GM10266 (cell line): ENCODE measurements at regions not wholly inside any gene's neighbourhood (a gene's known extent, or its start where the extent isn't known, plus 50 kb on each side); places are given as distances from the start of the nearest gene placed in this dataset.

Experiments used
- DNase-seq: peaks from one replicate; pipeline ENCODE4 v3.0.0; 2012; ENCODE audit errors: extremely low spot score
- TF ChIP-seq, protein P1 (sequence below): IDR thresholded peaks from 2 replicates; pipeline ENCODE4 v1.5.1; 2012; ENCODE audit warnings: mild to moderate bottlenecking, low read depth; ENCODE audit not compliant: control insufficient read depth, insufficient read depth; ENCODE audit errors: missing control alignments

DNA sequence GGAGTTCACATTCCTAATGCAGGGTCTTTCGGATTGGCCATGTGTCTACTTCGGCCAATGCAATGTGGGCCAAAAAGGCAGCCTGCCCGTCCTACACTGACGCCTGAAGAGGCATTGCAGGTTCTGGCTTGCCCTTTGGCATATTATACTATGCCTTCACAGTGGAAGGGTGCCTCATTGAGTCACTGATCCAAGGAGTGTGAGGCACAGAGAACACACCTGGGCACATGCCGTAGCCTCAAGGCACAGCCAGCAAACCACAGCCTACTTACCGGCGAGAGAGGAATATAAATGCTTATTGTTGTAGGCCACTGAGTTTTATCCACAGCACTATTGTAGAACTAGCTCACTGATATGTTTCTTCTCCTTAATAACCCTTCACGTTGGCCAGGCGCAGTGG is 409.6 kb downstream of the GADD45G start:
- no peak for DNase-seq
- TF ChIP-seq, protein P1, sequence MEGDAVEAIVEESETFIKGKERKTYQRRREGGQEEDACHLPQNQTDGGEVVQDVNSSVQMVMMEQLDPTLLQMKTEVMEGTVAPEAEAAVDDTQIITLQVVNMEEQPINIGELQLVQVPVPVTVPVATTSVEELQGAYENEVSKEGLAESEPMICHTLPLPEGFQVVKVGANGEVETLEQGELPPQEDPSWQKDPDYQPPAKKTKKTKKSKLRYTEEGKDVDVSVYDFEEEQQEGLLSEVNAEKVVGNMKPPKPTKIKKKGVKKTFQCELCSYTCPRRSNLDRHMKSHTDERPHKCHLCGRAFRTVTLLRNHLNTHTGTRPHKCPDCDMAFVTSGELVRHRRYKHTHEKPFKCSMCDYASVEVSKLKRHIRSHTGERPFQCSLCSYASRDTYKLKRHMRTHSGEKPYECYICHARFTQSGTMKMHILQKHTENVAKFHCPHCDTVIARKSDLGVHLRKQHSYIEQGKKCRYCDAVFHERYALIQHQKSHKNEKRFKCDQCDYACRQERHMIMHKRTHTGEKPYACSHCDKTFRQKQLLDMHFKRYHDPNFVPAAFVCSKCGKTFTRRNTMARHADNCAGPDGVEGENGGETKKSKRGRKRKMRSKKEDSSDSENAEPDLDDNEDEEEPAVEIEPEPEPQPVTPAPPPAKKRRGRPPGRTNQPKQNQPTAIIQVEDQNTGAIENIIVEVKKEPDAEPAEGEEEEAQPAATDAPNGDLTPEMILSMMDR: no peak

DNA sequence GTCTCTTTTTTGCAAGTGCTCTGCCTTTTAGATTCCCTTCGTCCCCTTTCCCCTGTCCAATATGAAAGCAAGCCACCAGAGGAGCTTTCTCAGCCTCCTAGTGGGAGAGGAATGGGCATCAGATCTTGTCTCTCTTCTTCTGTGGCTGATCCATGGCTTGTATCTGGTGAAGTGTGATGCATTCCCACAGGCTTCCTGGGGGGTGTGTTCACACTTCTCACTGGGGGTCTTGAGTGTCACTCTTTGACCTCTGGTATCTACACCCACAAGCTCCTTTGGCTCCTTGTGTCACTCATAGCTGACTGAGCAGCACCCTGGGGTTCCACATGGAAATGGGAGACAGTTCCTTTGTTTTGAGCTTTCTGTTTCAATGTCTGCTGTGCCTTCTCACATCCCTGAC is 411.5 kb downstream of the GADD45G start:
- TF ChIP-seq, protein P1: no peak
- DNase-seq: no peak

DNA sequence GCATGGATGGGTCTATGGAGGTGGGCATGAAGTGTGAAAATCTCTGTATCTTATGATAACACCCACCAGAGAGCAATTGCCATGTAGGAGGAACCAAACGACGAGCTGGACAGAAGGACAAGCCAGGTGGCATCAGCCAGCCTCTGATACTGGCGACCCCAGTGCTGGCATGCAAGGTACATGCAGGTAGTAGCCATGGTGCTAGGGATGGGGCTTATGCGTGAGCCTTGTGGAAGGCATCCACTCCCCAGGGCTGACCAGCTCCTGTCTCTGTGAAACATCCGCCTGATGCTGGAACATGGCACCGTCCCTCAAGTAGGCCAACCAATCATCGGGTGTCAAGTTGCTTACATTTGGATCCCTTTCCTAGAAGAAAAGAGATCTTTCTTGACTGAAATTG is 412.9 kb downstream of the GADD45G start:
- TF ChIP-seq, protein P1: no peak
- DNase-seq: no peak

DNA sequence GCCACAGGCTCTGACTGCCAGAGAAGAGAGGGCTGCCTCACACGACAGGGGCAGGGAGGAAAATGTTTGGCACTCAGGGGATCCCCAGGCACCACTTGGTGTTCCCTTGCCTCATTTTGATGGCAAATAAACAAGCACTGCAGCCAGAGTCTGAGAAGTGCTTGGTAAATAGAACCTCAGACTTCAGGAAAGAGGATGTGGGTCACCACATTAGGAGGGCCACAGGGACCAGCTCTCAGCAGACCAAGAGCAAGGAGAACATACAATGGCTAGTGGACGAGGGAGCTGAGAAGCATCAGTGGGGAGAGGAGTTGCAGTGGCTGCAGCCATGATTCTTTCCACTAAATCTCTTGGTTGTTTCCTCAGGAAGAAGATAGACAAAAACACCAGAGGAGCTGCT is 413.9 kb downstream of the GADD45G start:
- TF ChIP-seq, protein P1: no peak
- no peak for DNase-seq

DNA sequence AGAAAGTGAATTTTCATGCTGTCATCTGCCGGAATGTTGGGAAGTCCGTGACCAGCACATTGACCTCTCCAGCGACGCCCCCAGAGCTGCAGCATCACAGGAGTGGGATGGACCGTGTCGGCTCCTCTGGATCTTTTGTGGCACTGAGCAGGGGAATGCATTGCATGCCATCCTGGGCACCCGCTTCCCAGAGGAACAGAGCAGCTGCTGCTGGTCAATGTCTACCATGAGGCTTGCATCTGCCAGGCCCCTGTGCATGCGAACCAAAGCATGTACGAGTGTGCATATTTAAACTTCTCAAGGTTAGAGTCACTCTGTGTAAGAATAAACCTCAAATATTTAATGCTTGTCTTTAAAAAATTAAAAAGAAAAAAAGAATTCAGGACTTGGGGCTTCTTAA is 414.8 kb downstream of the GADD45G start:
- DNase-seq: no peak
- TF ChIP-seq, protein P1: no peak

DNA sequence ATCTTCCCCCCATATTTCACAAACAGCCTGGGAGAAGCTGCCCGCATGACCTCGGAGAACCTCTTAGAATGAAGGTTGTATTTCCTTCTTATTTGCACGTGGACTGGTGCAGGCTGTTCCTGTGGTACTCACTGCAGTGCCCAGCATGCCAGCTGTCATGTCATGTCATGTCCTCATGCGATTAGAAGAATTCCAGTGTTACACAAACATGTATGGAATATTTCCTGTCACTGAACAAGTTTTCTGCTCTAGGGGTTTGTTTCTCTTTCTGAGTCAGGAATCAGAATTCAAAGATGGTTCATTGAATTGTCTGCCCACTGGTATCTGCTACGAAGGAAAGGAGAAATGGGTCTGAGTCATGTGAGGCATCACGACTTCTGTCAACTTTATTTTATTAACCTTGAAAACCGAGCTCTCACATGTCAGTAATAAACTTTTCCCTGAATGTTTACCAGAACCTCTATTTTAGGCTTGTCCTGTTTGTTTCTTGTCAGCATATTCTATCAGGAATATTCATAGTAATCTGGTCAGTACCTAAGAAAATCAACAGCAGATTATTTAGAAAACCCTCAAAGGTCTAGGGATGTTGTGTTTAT is 415.6 kb downstream of the GADD45G start:
- TF ChIP-seq, protein P1: no peak
- no peak for DNase-seq

DNA sequence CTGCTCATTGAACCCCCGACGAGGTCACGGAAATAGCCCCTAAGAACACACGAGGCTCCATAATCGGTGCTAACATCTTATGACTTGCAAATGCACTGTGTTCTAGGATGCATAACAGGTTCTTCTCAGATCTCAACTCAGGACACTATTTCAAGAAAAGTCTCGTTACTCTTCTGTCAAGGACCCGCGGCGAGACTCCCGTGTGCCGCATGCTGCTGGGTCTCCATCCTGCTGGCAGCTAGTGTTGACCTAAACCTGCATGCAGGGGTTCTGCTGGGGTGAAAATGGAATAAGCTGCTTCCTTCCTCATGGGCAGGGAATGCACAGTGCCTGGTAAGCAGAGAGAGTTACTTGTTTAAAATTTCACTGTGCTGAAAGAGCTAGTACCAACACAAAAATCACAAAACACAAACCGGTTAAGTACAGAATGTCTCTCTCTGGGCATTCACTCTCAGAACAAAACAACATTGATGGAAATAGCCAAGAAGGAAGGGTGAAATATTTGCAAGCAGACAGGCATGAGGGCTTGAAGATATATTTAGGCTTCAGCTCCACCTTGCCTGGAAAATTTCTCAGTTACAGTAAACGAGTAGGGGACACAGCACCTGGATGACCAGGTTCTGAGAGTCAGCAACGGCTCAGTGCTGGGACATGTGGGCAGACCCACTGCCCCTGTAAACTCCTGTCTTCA is 416.5 kb downstream of the GADD45G start:
- no peak for DNase-seq
- TF ChIP-seq, protein P1: no peak
